Glutamatergic neuron (in vitro differentiated cells): ENCODE measurements at regions not wholly inside any gene's neighbourhood (a gene's known extent, or its start where the extent isn't known, plus 50 kb on each side); places are given as distances from the start of the nearest gene placed in this dataset.

ENCODE experiments used
- DNase-seq: peaks from one replicate; pipeline ENCODE4 v3.0.0; 2022
- H3K27ac Mint-ChIP-seq: one replicate; pipeline ENCODE4 v1.8.0; 2020; ENCODE audit warnings: mild to moderate bottlenecking, mixed read lengths, inconsistent platforms; ENCODE audit not compliant: unreplicated experiment
- H3K27me3 Mint-ChIP-seq: one replicate; pipeline ENCODE4 v1.8.0; 2020; ENCODE audit warnings: mild to moderate bottlenecking, moderate library complexity, mixed read lengths, inconsistent platforms; ENCODE audit not compliant: unreplicated experiment
- H3K36me3 Mint-ChIP-seq: one replicate; pipeline ENCODE4 v1.8.0; 2020; ENCODE audit warnings: mild to moderate bottlenecking, mixed read lengths, inconsistent platforms; ENCODE audit not compliant: unreplicated experiment
- H3K4me1 Mint-ChIP-seq: one replicate; pipeline ENCODE4 v1.8.0; 2020; ENCODE audit warnings: mild to moderate bottlenecking, low read depth, mixed read lengths, inconsistent platforms; ENCODE audit not compliant: unreplicated experiment
- H3K4me3 Mint-ChIP-seq: one replicate; pipeline ENCODE4 v1.8.0; 2020; ENCODE audit warnings: mild to moderate bottlenecking, mixed read lengths, inconsistent platforms; ENCODE audit not compliant: unreplicated experiment
- H3K9me3 Mint-ChIP-seq: one replicate; pipeline ENCODE4 v1.8.0; 2020; ENCODE audit warnings: mild to moderate bottlenecking, moderate library complexity, mixed read lengths, inconsistent platforms; ENCODE audit not compliant: unreplicated experiment
- CTCF ChIP-seq: fragments of 200-600 bp; sonication (generic); IDR thresholded peaks from one replicate; pipeline ENCODE4 v1.5.0; 2021; ENCODE audit not compliant: partially characterized antibody, unreplicated experiment

DNA sequence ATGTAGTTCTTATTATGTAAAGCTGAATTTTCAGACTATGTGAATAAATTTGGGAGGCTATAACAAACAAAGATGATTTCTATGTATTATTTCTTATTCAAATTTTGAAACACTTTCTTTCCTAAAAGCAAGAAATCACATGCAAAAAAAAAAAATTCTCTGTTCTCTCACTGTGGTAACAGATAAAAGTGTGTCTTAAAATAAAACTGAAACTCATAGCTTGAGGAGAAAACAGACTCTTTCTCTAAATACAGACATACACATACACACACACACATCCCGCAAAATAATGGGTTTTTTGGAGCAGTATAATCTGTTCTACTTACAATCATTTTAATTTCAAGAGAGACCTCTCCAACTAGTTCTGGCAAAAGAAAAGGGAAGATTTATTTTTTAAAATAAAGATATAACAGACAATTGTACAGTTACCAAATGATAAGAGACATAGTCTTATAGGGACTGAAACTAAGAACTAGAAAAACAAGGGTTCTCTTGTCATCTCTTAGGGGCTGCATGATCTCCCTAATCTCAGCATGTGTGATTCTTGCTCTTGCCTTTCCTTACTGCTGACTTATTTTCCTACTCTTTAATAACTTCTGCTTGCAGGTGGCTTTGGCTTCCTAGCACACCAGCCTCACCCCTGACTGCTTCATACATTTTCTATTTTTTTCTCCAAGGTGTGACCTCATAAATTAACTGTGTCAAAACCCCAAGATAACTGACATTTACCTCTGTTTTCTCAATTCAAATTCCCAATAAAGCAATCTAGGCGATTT, 483.5 kb upstream of the POT1 start:
- Mint-ChIP-seq H3K27ac (no peak overlapping the region), H3K36me3 (no peaks in the 10 kb centered on the region), H3K4me3 (no peak overlapping the region), H3K27me3 (no peaks in the 10 kb centered on the region), H3K9me3 (peaks cover 2% of the 10 kb centered on the region), H3K4me1 (no peaks in the 10 kb centered on the region)
- TF ChIP-seq CTCF, result no peak
- DNase-seq, result no peak

DNA sequence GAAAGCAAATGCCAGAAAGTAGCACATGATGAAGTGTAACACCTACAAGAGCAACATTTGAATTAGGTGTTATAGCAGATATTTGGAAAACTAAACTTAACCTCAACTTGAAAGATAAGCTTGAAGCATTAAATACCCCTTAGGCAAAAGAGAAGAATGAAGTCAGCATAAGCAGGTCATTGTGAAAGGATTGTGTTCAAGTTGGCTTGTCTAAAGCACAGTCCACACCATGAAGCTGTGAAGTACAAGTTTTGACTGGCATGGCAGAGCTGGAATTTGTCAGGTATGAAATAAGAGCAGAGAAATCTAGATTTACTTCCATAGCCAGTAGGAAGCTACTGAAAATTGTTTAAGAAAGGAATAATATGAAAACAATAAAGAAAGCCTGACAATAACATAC, 480.3 kb upstream of the POT1 start:
- H3K36me3 Mint-ChIP-seq, result no peaks in the 10 kb centered on the region
- no peak overlapping the region for H3K4me3 Mint-ChIP-seq

GRCh38 chr7:125406111-125406510, 476.5 kb upstream of the POT1 start:
- Mint-ChIP-seq H3K36me3 (no peaks in the 10 kb centered on the region), H3K27me3 (no peaks in the 10 kb centered on the region), H3K4me1 (no peaks in the 10 kb centered on the region), H3K27ac (no peak overlapping the region), H3K9me3 (no peaks in the 10 kb centered on the region), H3K4me3 (no peak overlapping the region)
- no peak for DNase-seq
- TF ChIP-seq CTCF, result no peak

More for the DNA sequence above, 480.3 kb upstream of the POT1 start:
- no peak for DNase-seq
- Mint-ChIP-seq H3K9me3 (peaks cover under 1% of the 10 kb centered on the region), H3K27ac (no peak overlapping the region), H3K27me3 (no peaks in the 10 kb centered on the region), H3K4me1 (no peaks in the 10 kb centered on the region)
- no peak for TF ChIP-seq CTCF

DNA sequence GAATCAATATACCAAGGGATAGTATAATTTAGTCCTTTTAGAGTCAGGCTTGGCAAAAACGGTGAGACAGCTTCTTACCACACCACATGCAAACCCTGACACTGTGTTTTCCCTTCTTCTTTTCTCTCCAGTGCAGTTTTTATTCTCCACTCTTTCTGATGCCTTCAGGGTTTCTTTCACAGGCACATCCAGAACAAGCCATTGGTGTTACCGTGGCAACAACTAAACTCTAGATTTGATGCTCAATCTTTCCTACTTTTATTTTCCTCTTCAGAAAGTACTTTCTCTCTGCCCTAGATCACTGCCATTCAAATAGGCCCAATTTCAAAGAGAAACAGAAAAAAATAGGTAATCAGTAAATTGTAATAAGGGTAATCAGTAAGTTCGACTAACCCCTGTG, 469.8 kb upstream of the POT1 start:
- H3K4me1 Mint-ChIP-seq, result peaks cover 4% of the 10 kb centered on the region
- no peak for TF ChIP-seq CTCF
- no peaks in the 10 kb centered on the region for H3K36me3 Mint-ChIP-seq
- H3K9me3 Mint-ChIP-seq, result no peaks in the 10 kb centered on the region
- H3K4me3 Mint-ChIP-seq, result no peak overlapping the region
- no peaks in the 10 kb centered on the region for H3K27me3 Mint-ChIP-seq
- no peak overlapping the region for H3K27ac Mint-ChIP-seq
- no peak for DNase-seq

GRCh38 chr7:125396466-125397151, 467.0 kb upstream of the POT1 start:
- Mint-ChIP-seq H3K27ac (no peak overlapping the region), H3K4me1 (peaks cover 4% of the 10 kb centered on the region), H3K4me3 (no peak overlapping the region), H3K27me3 (no peaks in the 10 kb centered on the region), H3K36me3 (no peaks in the 10 kb centered on the region), H3K9me3 (no peaks in the 10 kb centered on the region)
- TF ChIP-seq CTCF, result no peak
- no peak for DNase-seq
